H1 (cell line): ENCODE measurements at regions not wholly inside any gene's neighbourhood (a gene's known extent, or its start where the extent isn't known, plus 50 kb on each side); places are given as distances from the start of the nearest gene placed in this dataset.

Experiments used
- CHD7 ChIP-seq: fragments of 300-600 bp; sonication (generic); IDR thresholded peaks from 2 replicates; pipeline ENCODE4 v1.7.1; 2012; ENCODE audit warnings: low read length, moderate library complexity, mild to moderate bottlenecking, inconsistent platforms; ENCODE audit not compliant: insufficient replicate concordance
- CREB1 ChIP-seq: IDR thresholded peaks from 2 replicates; pipeline ENCODE4 v1.6.1; 2012; ENCODE audit warnings: inconsistent platforms
- GABPA ChIP-seq: IDR thresholded peaks from 2 replicates; pipeline ENCODE4 v1.6.1; 2011; ENCODE audit warnings: mild to moderate bottlenecking, low read length, moderate library complexity, borderline replicate concordance; ENCODE audit not compliant: insufficient read depth
- KDM1A ChIP-seq: fragments of 200-600, 300-600 bp; sonication (generic); IDR thresholded peaks from 2 replicates; pipeline ENCODE4 v1.7.1; 2016; ENCODE audit warnings: mild to moderate bottlenecking, low read length, borderline replicate concordance
- KDM5A ChIP-seq: fragments of 200-600 bp; IDR thresholded peaks from 2 replicates; pipeline ENCODE4 v1.7.1; 2012; ENCODE audit warnings: mild to moderate bottlenecking, low read length, inconsistent platforms, mixed read lengths
- SIRT6 ChIP-seq: IDR thresholded peaks from one replicate; pipeline ENCODE4 v1.7.1; 2012; ENCODE audit warnings: low read length, inconsistent platforms
- SIX5 ChIP-seq: IDR thresholded peaks from 2 replicates; pipeline ENCODE4 v1.6.1; 2011; ENCODE audit warnings: mild to moderate bottlenecking, low read depth, low read length
- TAF7 ChIP-seq: optimal IDR thresholded peaks from 2 replicates; pipeline ENCODE3; 2011; ENCODE audit warnings: low read depth, mild to moderate bottlenecking, inconsistent platforms, low read length, moderate library complexity, borderline replicate concordance

DNA sequence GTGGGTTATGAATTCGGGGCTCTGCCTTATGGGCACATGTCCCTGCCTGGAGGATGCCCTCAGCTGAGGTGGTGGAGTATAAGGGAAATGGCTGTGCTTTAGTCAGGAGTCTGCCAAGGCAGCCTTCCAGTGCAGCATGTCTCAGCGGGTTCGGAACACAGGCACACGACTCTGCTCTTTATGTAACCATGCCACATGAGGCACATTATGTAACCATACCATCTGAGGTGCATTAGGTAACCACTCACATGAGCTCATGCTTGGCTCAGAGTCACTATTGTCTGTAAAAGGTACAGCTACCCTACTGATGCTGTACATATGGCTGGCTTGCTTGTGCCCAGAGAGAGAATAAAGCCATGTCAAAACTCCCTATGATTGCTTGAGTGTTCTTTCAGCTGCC, 723.6 kb downstream of the TRAM1L1 start (continued):
- TF ChIP-seq CHD7 (no peak), GABPA (no peak), SIX5 (no peak), TAF7 (no peak), KDM1A (no peak), KDM5A (no peak), SIRT6 (no peak), CREB1 (no peak)
- TF ChIP-seq, all 59 proteins: peak for 0
